GM23338 (cell line): ENCODE measurements at regions not wholly inside any gene's neighbourhood (a gene's known extent, or its start where the extent isn't known, plus 50 kb on each side); places are given as distances from the start of the nearest gene placed in this dataset.

Experiments
- ATAC-seq: fragments of 200-7000 bp; cut with Tn5 transposase; 3 replicates; pipeline ENCODE4 v1.9.1; 2020
- DNase-seq: peaks from one replicate; pipeline ENCODE4 v3.0.0-alpha.2; 2015; ENCODE audit warnings: low spot score
- H2AFZ ChIP-seq: fragments of 200-600 bp; sonication (generic); 2 replicates; pipeline ENCODE4 v1.8.0; 2016; ENCODE audit warnings: antibody characterized with exemption, mild to moderate bottlenecking, moderate library complexity
- H3F3A ChIP-seq: fragments of 200-600 bp; sonication (generic); replicated peaks from 2 replicates; pipeline ENCODE4 v1.8.0; 2017; ENCODE audit warnings: antibody characterized with exemption, mixed run types, low read depth
- H3K27ac ChIP-seq: fragments of 200-600 bp; sonication (generic); 2 replicates; pipeline ENCODE4 v1.6.1; 2016; ENCODE audit warnings: low read depth
- H3K27me3 ChIP-seq: fragments of 200-600 bp; sonication (generic); 2 replicates; pipeline ENCODE4 v1.8.0; 2016; ENCODE audit warnings: mild to moderate bottlenecking, mixed run types, moderate library complexity; ENCODE audit not compliant: insufficient read depth
- H3K36me3 ChIP-seq: fragments of 200-600 bp; sonication (generic); 2 replicates; pipeline ENCODE4 v1.8.0; 2016; ENCODE audit warnings: mild to moderate bottlenecking; ENCODE audit not compliant: insufficient read depth
- H3K4me1 ChIP-seq: fragments of 200-600 bp; sonication (generic); 2 replicates; pipeline ENCODE4 v1.8.0; 2016; ENCODE audit warnings: mild to moderate bottlenecking, moderate library complexity; ENCODE audit not compliant: insufficient read depth
- H3K4me2 ChIP-seq: fragments of 200-600 bp; sonication (generic); 2 replicates; pipeline ENCODE4 v1.7.1; 2017; ENCODE audit warnings: mixed run types
- H3K4me3 ChIP-seq: fragments of 200-600 bp; sonication (generic); 2 replicates; pipeline ENCODE4 v1.6.1; 2016; ENCODE audit warnings: mixed run types
- H3K79me2 ChIP-seq: fragments of 200-600 bp; sonication (generic); replicated peaks from 2 replicates; pipeline ENCODE4 v1.8.0; 2017; ENCODE audit warnings: mild to moderate bottlenecking; ENCODE audit not compliant: insufficient read depth
- H3K9me2 ChIP-seq: fragments of 200-600 bp; sonication (generic); 2 replicates; pipeline ENCODE4 v1.8.0; 2017; ENCODE audit not compliant: insufficient read depth
- H4K20me1 ChIP-seq: fragments of 200-600 bp; sonication (generic); replicated peaks from 2 replicates; pipeline ENCODE4 v1.8.0; 2017; ENCODE audit warnings: mild to moderate bottlenecking; ENCODE audit not compliant: insufficient read depth
- H3K27ac Mint-ChIP-seq: 2 replicates; pipeline ENCODE4 v1.8.0; 2020; ENCODE audit warnings: inconsistent platforms, mild to moderate bottlenecking, moderate library complexity, mixed read lengths
- H3K27me3 Mint-ChIP-seq: 3 replicates; pipeline ENCODE4 v1.8.0; 2022; ENCODE audit warnings: low read depth, mild to moderate bottlenecking, moderate library complexity, mixed read lengths, inconsistent platforms; ENCODE audit not compliant: insufficient read depth, poor library complexity
- H3K36me3 Mint-ChIP-seq: 3 replicates; pipeline ENCODE4 v1.8.0; 2021; ENCODE audit warnings: low read depth, mild to moderate bottlenecking, inconsistent platforms, moderate library complexity, mixed read lengths
- H3K4me1 Mint-ChIP-seq: 3 replicates; pipeline ENCODE4 v1.8.0; 2020; ENCODE audit warnings: mild to moderate bottlenecking, inconsistent platforms, mixed read lengths
- H3K4me3 Mint-ChIP-seq: 3 replicates; pipeline ENCODE4 v1.8.0; 2021; ENCODE audit warnings: moderate library complexity, mild to moderate bottlenecking, inconsistent platforms, mixed read lengths
- H3K9me3 Mint-ChIP-seq: 3 replicates; pipeline ENCODE4 v1.8.0; 2020; ENCODE audit warnings: moderate library complexity, mild to moderate bottlenecking, inconsistent platforms, mixed read lengths
- CREB1 ChIP-seq: fragments of 250-450 bp; sonication (Bioruptor Pico); IDR thresholded peaks from 2 replicates; pipeline ENCODE4 v1.5.0; 2020; ENCODE audit warnings: low read depth, mild to moderate bottlenecking, moderate library complexity
- NANOG ChIP-seq: IDR thresholded peaks from 2 replicates; pipeline ENCODE4 v1.6.1; 2016; ENCODE audit warnings: antibody characterized with exemption, borderline replicate concordance
- POLR2AphosphoS5 ChIP-seq: IDR thresholded peaks from 2 replicates; pipeline ENCODE4 v1.6.1; 2016; ENCODE audit warnings: antibody characterized with exemption, low read depth
- ZNF331 ChIP-seq: fragments of 250-450 bp; sonication (Bioruptor Pico); IDR thresholded peaks from 2 replicates; pipeline ENCODE4 v1.5.0; 2020; ENCODE audit warnings: low read depth, mild to moderate bottlenecking, moderate library complexity
- TF ChIP-seq, protein P1 (sequence below): fragments of 250-450 bp; sonication (Bioruptor Pico); IDR thresholded peaks from 2 replicates; pipeline ENCODE4 v1.5.0; 2020; ENCODE audit warnings: mild to moderate bottlenecking, moderate library complexity
- TF ChIP-seq, protein P2 (sequence below): IDR thresholded peaks from one replicate; pipeline ENCODE4 v1.6.1; 2018; ENCODE audit warnings: antibody characterized with exemption; ENCODE audit not compliant: unreplicated experiment

DNA sequence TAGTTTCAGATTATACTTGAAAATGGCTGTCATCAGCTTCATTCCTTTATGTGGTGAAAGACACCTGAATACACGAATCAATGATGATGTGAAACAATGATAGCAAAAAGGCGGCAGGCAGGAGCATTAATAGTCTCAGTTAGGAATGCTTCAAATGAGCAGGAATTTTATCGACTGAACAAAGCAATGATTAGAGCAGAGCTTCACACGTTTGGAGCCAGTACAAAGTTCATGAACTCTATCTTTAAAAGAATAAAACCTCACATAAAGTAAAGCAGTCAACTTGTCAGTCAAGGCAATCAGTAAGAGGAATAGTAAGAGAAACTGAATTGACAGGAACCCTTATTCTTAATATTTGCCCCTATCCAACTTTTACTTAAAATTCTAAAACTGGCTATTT is 78.4 kb upstream of the SERTAD2 start (continued):
- TF ChIP-seq, protein P1, sequence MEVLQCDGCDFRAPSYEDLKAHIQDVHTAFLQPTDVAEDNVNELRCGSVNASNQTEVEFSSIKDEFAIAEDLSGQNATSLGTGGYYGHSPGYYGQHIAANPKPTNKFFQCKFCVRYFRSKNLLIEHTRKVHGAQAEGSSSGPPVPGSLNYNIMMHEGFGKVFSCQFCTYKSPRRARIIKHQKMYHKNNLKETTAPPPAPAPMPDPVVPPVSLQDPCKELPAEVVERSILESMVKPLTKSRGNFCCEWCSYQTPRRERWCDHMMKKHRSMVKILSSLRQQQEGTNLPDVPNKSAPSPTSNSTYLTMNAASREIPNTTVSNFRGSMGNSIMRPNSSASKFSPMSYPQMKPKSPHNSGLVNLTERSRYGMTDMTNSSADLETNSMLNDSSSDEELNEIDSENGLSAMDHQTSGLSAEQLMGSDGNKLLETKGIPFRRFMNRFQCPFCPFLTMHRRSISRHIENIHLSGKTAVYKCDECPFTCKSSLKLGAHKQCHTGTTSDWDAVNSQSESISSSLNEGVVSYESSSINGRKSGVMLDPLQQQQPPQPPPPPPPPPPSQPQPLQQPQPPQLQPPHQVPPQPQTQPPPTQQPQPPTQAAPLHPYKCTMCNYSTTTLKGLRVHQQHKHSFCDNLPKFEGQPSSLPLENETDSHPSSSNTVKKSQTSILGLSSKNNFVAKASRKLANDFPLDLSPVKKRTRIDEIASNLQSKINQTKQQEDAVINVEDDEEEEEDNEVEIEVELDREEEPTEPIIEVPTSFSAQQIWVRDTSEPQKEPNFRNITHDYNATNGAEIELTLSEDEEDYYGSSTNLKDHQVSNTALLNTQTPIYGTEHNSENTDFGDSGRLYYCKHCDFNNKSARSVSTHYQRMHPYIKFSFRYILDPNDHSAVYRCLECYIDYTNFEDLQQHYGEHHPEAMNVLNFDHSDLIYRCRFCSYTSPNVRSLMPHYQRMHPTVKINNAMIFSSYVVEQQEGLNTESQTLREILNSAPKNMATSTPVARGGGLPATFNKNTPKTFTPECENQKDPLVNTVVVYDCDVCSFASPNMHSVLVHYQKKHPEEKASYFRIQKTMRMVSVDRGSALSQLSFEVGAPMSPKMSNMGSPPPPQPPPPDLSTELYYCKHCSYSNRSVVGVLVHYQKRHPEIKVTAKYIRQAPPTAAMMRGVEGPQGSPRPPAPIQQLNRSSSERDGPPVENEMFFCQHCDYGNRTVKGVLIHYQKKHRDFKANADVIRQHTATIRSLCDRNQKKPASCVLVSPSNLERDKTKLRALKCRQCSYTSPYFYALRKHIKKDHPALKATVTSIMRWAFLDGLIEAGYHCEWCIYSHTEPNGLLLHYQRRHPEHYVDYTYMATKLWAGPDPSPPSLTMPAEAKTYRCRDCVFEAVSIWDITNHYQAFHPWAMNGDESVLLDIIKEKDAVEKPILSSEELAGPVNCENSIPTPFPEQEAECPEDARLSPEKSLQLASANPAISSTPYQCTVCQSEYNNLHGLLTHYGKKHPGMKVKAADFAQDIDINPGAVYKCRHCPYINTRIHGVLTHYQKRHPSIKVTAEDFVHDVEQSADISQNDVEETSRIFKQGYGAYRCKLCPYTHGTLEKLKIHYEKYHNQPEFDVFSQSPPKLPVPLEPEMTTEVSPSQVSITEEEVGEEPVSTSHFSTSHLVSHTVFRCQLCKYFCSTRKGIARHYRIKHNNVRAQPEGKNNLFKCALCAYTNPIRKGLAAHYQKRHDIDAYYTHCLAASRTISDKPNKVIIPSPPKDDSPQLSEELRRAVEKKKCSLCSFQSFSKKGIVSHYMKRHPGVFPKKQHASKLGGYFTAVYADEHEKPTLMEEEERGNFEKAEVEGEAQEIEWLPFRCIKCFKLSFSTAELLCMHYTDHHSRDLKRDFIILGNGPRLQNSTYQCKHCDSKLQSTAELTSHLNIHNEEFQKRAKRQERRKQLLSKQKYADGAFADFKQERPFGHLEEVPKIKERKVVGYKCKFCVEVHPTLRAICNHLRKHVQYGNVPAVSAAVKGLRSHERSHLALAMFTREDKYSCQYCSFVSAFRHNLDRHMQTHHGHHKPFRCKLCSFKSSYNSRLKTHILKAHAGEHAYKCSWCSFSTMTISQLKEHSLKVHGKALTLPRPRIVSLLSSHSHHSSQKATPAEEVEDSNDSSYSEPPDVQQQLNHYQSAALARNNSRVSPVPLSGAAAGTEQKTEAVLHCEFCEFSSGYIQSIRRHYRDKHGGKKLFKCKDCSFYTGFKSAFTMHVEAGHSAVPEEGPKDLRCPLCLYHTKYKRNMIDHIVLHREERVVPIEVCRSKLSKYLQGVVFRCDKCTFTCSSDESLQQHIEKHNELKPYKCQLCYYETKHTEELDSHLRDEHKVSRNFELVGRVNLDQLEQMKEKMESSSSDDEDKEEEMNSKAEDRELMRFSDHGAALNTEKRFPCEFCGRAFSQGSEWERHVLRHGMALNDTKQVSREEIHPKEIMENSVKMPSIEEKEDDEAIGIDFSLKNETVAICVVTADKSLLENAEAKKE (CRISPR knock-in tag) = no peak
- TF ChIP-seq, protein P2, sequence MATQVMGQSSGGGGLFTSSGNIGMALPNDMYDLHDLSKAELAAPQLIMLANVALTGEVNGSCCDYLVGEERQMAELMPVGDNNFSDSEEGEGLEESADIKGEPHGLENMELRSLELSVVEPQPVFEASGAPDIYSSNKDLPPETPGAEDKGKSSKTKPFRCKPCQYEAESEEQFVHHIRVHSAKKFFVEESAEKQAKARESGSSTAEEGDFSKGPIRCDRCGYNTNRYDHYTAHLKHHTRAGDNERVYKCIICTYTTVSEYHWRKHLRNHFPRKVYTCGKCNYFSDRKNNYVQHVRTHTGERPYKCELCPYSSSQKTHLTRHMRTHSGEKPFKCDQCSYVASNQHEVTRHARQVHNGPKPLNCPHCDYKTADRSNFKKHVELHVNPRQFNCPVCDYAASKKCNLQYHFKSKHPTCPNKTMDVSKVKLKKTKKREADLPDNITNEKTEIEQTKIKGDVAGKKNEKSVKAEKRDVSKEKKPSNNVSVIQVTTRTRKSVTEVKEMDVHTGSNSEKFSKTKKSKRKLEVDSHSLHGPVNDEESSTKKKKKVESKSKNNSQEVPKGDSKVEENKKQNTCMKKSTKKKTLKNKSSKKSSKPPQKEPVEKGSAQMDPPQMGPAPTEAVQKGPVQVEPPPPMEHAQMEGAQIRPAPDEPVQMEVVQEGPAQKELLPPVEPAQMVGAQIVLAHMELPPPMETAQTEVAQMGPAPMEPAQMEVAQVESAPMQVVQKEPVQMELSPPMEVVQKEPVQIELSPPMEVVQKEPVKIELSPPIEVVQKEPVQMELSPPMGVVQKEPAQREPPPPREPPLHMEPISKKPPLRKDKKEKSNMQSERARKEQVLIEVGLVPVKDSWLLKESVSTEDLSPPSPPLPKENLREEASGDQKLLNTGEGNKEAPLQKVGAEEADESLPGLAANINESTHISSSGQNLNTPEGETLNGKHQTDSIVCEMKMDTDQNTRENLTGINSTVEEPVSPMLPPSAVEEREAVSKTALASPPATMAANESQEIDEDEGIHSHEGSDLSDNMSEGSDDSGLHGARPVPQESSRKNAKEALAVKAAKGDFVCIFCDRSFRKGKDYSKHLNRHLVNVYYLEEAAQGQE = no peak
- TF ChIP-seq CREB1 = no peak

DNA sequence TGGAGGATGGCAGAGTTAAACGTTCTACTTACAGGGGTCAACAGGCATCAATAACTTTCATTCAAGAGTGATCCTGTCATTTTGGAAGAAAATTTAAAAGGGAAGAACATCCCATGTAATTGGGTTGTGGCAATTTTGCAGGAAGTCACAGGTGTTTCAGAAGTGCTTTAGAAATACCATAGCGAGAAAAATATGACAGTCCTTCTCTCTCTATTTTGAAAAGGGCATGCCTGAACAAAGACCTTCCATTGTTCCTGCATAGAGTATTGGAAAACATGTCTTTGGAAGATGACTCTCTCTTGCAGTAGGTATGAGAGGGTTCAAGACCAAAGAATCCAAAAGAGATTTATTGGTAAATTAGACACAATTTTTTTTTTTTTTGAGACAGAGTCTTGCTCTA is 81.8 kb upstream of the SERTAD2 start:
- Histone ChIP-seq H2AFZ (peak overlapping the region; percentile 64; the same call in 1 of the 2 replicates), H3K27ac (no peak overlapping the region), H3K27me3 (no peaks in the 10 kb centered on the region), H3F3A (no peaks in the 10 kb centered on the region), H3K36me3 (no peaks in the 10 kb centered on the region), H3K4me3 (no peak overlapping the region), H3K4me2 (no peak overlapping the region), H3K79me2 (no peaks in the 10 kb centered on the region), H3K9me2 (no peaks in the 10 kb centered on the region), H3K4me1 (no peaks in the 10 kb centered on the region), H4K20me1 (no peaks in the 10 kb centered on the region)
- H3K4me1 Mint-ChIP-seq = peaks cover 5% of the 10 kb centered on the region
- DNase-seq (no peak), ATAC-seq (no peak)
- H3K27me3 Mint-ChIP-seq = peaks cover 5% of the 10 kb centered on the region
- H3K9me3 Mint-ChIP-seq = no peaks in the 10 kb centered on the region
- H3K4me3 Mint-ChIP-seq = no peak overlapping the region
- no peak overlapping the region for H3K27ac Mint-ChIP-seq
- H3K36me3 Mint-ChIP-seq = no peaks in the 10 kb centered on the region
- TF ChIP-seq, protein P1 (CRISPR knock-in tag) = no peak
- TF ChIP-seq NANOG = no peak
- no peak for TF ChIP-seq ZNF331
- no peak for TF ChIP-seq POLR2AphosphoS5
